GM18505 (cell line): ENCODE measurements at regions not wholly inside any gene's neighbourhood (a gene's known extent, or its start where the extent isn't known, plus 50 kb on each side); places are given as distances from the start of the nearest gene placed in this dataset.

Experiments
- ATAC-seq: cut with Tn5 transposase; IDR thresholded peaks from one replicate; pipeline ENCODE4 v1.9.1; 2021; ENCODE audit not compliant: unreplicated experiment
- POLR2A ChIP-seq: IDR thresholded peaks from 4 replicates; pipeline ENCODE4 v1.6.1; 2011; ENCODE audit warnings: borderline replicate concordance; ENCODE audit not compliant: insufficient read depth, insufficient read length; ENCODE audit errors: extremely low read depth

DNA sequence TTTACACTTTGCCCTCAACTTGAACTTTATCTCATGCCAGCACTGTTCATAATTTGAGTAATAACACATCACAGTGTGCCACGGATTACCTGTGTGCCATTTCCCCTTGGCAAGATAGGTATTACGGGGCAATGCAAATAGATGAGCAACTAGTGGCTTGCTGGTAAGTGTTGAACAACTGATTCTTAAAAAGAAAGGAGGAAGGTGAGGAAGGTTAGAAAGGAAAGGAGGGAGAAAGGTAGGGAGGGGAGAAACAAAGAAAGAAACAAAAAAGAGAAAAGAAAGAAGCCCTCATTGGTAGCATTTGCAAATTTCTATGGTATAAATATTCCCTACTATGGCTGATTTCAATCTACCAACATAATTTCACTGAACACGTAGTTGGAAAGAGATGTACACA, 118.2 kb upstream of the OLIG2 start:
- no peak for TF ChIP-seq POLR2A
- no peak for ATAC-seq

DNA sequence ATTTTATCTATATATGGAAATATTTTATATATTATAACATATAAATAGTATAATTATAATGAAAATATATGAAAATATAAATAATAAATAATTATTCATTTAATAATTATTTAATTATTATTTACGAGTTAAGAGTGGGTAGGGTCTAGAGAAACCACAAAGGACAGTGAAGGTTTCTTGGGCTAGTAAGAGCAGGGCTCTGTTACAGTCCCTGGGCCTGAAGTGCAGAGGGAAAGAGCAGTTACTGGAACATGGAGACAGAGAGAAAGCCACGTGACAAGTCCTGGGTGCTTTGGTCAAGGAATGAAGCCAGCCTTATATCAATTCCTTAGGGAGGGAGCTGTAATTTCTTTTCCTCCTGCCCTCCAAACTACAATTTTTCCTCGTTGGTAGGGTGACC, 117.2 kb upstream of the OLIG2 start:
- no peak for ATAC-seq
- no peak for TF ChIP-seq POLR2A

DNA sequence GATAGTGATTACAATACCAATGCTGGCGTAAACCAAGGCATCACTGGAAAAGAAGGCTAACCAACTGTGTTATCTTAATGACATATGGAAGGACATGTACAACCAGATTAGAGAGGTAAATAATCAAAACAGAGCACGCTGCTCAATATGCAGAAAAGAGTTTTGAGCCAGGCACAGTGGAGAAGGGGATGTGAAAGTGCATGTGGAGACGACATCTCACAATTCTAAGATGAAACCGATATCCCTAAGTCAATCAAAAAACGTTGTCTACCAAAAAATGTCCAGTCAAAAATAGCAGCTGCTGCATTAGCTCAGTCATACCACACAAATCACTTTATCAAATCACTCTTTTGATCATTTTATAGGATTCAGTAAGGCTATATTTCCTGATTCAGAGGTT, 116.3 kb upstream of the OLIG2 start:
- ATAC-seq = no peak
- no peak for TF ChIP-seq POLR2A

DNA sequence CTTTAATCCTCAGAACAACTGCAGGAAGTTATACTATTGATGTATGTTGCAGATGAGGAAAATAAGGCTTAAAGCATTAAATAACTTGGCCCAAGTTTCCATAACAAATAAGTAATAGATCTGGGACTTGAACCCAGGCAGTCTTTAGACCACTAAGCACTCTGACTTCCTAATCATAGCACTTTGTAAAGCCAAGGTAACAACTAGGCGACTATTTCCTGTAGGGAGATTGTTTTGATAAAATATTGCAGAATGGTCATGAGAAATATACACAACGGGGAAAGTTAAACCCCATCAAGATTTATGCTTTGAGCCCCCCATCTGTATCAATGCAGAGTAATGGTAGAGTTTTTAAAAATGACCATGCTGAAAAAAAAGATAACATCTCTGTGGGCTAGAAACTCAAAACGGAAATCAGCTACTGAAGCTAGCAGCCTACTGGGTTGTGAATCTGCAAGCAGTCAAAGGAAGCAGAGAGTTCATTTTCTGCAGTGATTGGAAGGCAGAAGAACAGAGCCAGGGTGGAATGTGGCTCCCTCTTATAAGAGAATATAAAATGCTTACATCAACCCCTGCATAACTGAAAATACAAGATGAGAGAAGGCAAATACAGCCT, 111.2 kb upstream of the OLIG2 start:
- ATAC-seq = no peak

DNA sequence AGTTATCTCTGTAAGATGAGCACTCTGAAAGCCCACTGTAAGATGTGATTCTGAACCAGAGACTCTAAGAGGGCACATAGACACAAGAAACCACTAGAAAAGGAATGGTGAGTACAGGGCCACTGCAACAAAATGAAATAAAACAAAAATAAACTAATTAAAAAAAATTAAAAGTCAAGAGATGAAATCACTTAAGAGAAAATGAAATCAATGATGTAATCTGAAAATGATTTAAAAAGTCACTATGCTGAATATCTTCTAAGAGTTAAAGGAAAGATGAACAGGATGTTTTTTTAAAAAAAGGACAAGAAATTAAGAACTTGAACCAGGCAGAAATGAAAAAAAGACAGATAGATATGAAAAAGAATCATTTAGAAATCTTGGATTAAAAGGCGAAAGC, 110.6 kb upstream of the OLIG2 start:
- no peak for ATAC-seq
- no peak for TF ChIP-seq POLR2A

More for the DNA sequence above, 111.2 kb upstream of the OLIG2 start:
- TF ChIP-seq POLR2A = no peak

DNA sequence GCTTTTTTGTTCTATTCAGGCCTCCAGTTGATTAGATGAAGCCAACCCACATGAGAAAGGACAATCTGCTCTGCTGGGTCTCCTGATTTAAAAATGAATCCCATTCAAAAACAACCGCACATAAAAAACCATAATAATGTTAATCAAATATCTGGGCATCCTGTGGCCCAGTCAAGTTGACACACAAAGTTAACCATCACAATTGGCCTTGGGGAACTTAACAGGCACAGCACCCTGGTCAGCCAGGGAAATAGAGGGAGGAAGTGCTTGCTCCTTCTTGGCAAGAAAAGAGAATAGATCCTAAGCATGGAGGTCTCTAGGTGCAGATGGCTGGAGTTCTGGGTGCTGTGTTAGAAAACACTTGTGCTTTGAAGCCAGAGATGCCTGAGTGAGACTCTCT, 109.6 kb upstream of the OLIG2 start:
- ATAC-seq = no peak
- TF ChIP-seq POLR2A = no peak

DNA sequence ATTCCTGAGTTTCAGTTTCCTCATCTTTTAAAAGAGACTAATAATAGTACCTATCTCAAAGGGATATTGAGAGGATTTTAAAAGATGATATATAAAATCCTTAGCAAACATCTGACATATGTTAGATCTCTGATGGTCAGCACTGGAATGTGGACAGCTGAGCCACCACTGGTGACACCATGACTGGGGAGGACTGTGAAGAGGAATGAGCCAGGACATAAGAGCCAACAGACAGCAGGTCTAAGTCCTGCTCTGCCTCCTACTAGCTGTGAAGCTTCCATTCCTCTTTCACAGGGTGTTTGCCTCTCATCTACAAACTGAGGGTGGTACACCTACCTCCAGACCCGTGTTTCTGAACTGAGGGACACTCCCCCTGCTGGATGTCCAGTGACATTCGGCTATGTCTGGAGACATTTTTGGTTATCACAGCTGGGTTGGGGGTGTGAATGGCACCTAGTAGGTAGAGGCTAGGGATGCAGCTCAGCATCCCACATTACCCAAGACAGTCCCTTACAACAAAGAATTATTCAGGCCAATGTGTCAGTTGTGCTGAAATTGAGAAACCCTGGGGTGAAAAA, 109.1 kb upstream of the OLIG2 start:
- no peak for ATAC-seq
- TF ChIP-seq POLR2A = no peak

DNA sequence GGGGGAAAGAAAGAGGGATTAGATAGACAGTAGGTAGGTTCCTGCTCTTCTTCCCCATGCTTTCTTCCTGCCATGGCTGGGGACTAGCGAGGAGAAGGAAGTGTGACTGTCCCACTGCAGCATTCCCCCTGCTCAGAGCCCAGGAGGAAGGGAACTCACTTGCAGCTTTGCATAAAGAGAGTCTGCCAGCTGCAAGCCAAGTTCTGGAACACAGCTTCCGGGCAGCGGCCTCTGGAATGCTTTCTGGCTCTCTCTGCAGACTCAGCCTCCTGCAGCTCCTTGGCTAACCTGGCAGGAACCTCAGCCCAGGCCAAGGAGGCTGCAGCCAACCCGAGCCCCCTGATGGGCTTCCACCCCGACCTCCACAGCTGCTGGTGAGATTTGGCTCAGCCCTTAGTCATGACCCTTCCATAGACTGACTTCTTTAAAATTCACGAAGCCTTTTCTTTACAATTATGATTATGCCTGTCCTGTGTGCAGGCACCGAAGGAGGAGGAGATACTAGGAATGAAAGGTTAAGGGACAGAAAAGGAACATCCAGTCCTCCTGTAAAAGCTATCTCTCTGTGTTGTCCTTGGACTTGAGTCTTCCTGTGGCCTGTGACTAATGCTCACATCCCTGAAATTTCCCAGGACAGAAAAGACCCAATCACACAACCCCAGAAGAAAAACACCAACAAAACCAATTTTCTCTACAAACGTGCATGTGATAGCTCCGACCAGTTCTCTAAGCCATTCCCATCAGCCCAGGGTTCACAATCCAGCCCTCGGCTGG, 108.2 kb upstream of the OLIG2 start:
- TF ChIP-seq POLR2A = no peak
- no peak for ATAC-seq

DNA sequence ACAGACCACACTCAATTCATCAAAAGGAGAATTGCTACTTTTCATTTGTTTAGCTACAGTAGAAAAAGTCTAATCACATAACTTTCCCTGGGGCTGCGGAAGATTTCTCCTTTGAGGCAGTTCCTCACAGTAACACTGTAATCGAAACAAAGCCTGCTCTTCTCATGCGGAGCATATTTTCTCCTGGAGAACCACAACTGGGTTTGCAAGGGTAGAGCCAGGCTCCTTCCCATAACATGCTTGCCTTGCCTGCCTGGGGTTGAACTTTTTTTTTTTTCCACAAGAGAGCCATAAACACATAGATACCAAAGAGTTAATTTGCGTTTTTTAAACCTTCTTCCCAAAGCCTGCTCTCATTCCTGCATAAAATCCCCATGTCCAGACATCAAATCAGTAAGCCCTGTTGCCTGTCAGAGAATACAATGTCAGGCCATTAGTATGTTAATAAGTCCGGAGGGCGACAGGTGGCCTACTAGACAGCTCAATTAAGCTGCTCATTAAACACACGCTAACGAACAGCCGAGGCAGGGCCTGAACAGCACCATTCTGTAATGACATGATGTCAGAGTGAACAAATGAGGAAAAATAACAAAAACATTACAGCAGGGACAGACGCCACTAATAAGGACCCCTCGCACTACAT, 107.1 kb upstream of the OLIG2 start:
- no peak for ATAC-seq
- TF ChIP-seq POLR2A = no peak

DNA sequence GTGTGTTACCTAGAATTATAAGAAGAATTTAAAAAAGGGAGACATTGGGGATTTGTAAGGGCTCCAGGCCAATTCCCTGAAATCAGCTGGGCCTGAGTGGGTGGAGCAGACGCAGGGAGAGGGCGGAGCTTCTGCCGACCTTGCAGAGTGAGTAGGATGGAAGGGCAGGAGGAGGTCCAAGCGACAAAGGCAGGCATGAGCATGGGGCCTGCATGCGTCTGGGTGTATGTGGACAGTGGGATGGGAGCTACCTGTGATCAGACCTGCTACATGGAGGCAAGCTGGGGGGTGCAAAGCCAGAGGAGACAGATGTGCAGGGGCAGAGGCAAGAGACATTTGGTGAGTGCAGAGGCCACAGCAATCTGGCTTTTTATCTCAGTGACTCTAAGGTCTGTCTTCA, 105.3 kb upstream of the OLIG2 start:
- ATAC-seq = no peak
- no peak for TF ChIP-seq POLR2A

DNA sequence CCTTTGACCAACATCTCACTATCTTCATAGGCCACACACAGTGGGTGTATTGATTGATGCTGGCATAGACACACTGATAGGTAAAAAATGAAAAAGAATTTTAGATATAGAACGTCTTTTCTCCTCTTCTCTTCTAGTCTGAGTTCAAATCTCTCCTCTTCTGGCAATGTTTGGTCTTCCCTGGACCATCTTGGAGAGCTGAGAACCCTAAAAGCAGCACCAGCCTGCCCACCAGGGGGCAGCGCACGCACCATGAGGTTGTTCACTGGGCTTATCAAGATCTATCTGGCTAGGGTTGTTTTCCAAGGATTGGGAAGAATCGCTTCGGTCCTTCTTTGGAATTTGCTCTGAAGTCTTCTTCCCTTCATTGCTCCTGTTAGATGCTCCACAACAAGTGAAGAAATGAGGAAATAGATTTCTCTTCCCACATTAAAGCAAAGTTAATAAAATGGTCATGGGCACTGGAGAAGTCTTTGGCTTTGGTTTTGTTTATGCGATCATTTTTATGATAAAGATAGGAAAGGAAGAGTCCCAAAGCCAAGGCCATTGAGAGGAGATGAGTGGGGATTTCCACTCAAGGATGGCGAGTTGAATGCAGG, 104.0 kb upstream of the OLIG2 start:
- TF ChIP-seq POLR2A = no peak
- ATAC-seq = no peak

DNA sequence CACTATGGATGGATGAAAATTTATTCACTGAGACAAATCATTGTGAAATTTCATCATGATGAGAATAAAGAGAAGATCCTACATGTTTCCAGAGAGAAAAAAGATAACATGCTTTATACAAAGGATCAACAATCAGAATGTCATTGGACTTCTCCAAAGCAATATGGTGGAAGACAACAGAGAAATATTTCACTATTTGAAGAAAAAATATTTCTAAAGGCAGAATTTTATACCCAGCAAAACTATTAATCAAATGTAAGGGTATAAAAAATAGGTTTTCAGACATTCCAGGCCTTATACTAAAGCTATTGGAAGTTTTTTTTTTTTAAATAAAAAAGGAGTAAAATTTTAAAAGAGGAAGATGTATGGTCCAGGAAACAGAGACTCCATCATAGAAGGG, 100.6 kb upstream of the OLIG2 start:
- TF ChIP-seq POLR2A = no peak
- ATAC-seq = no peak

DNA sequence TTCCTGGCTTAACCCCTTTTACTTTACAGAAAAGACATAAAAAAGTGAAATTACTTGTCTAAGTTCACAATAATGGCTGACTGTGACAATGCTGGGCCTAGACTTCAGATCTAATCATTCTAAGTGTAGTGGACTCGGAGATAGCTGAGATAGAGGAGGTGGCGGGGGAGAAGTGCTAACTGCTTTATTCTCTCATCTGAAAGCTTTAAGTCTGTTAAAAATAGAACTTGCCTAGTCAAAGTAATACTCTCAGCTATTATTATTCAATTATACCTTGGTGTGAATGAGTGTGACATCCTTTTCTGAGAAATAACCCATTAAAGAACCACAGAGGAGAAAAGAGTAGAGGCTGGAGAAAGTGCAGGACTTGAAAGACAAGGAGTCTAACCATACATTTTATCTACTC, 96.1 kb upstream of the OLIG2 start:
- ATAC-seq = peak; percentile 50
- TF ChIP-seq POLR2A = no peak
